NCI-H1105 treated with DMSO at 0.1 percent for 48 hours (cell line): ENCODE measurements at regions not wholly inside any gene's neighbourhood (a gene's known extent, or its start where the extent isn't known, plus 50 kb on each side); places are given as distances from the start of the nearest gene placed in this dataset.
A peak's percentile ranks its signal among the peaks of the same experiment; 100 is the strongest.
"Not testable (repeated sequence)": the region's sequence is repeated elsewhere in the genome, so short reads cannot be mapped to it uniquely, and the experiment has no call there.

Experiments
- DNase-seq: peaks from one replicate; lab custom pipeline; 2025; lab: John Stamatoyannopoulos, UW

DNA sequence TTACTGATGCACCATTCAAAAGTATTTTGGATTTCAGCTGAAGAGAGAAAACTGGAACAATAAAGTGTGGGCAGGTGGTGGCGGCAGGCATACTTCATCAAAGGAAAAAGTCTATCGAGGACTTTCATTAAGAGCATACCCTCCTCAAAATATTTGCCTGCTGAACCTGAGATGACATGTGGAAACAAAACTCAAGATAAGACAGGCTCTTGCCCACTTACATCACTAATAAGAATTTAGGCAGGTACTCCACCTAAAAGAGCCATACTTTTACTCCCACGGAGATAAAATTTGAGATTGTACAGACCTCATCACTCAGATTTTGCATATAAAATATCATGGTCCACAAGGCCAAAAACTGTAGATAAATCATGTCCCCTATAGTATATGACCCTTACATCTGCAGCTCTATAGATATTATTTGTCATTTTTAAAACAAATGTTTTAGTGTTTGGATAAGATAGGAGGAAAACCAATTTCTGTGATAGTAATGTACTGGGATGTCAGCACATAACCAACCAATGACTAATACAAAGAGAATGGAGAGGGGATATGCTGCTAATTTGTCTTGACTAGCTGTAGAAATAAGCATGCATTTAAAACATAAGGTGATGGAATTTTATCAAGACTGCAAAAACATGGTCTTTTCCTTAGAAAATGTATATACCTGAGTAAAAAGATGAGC, 730.6 kb upstream of the ZNF608 start:
- no peak for DNase-seq

DNA sequence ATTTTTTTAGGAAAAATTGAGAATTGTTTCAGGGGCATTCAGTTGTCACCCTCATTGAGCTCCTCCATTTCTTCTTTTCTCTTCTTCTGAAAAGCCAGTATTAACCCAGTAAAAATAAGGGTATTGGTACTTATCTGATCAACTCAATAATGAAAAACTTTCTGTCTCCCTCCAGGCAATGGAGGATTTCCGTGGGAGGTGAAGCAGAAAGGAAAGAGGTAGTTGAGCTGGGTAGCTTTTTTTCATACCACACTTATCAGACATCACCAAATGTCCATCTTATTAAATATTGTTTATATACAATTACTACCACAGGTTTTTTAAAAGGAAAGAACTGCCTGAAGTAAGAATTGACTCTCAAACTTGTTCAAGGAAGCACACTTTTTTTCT, 731.1 kb upstream of the ZNF608 start:
- no peak for DNase-seq

DNA sequence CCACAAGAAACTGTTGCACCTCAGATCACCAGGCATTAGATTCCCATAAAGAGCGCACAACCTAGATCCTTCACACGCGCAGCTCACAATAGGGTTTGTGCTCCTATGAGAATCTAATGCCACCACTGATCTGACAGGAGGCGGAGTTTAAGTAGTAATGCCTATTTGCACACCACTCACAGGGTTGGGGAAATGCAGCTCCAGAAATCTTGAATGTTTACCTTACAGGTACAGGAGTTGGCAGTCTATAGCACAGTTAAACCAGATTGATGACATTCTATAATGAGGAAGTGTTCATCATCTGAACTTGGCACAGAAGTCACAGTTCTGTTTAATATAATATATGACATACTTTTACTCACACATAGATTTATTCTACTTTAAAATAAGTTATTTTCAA, 732.2 kb upstream of the ZNF608 start:
- no peak for DNase-seq

DNA sequence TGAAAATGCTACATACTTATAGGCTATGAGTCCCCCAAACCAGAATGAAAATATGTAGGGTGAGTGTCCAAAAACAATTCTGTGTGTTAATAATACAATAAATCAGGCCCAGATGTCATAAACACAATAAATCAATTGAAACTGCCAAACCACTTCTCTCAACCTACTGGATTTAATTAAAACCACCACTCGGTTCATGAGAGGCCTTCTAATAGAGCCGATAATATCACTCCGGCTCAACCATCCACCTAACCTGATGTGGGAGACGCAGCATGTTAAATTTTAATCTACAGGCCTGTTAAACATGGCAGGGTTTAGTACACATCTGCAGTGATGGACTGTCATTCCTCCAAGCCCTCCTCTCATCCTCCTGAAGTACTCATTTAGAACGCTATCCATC, 734.5 kb upstream of the ZNF608 start:
- DNase-seq, result no peak

DNA sequence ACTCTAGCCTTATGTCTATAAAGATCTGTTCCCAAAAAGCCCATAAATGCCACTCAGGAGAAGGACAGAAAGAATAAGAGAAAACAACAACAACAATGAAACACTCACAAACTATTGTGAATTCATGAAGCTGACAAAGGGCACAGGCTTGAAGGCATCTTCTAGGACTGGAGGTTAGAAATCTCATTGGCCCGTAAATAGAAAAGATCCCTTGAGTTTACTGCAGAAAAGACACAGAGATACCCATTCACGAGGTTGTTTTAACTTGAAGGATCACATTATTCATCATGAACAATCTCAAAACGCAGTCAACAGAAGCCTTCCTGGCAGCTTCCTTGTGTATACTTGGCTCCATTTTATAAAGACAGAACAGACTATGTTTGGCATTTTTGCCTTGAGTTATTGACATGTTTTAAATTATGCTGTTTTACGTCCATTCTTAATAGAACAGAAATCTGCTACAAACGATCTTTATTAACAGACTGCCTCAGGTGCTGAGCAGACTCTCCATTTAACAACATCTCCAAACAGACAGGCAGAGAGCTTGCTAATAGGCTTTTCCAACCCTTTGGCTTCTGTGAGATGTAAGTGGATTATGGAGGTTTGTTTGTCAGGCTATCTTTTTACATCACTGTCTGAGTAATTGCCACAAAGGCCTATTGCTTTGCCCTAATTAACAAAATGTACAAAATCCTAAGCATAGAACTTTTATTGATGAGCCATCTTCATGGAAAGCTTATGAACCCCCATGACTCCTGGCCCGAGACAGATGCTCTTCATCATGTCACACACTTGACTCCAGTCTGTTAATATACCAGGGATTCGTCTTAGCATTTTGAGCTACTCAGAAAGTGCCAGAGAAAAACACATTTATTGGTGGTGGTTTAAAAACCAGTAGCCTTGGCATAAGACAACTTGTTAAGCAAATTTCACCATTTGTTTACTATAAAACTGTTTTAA, 735.3 kb upstream of the ZNF608 start:
- DNase-seq, result no peak

DNA sequence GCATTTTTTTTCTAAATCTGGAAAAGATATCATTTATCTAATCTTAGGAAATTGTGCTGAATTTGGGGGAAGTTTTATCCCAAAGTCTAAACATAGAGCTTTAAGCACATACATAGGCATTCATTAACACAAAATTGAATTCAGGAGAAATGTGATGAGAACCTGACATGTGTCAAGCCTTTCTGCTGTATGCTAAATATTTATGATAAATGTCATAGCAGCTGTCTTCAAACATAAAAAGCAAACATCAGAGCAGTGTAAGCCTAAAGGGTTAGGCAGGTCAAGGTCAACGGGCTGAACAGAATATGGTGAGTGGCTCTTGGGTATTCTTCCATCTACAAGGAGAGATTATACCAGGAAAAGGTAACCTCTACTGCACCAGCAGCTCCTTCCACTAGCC, 737.2 kb upstream of the ZNF608 start:
- no peak for DNase-seq

DNA sequence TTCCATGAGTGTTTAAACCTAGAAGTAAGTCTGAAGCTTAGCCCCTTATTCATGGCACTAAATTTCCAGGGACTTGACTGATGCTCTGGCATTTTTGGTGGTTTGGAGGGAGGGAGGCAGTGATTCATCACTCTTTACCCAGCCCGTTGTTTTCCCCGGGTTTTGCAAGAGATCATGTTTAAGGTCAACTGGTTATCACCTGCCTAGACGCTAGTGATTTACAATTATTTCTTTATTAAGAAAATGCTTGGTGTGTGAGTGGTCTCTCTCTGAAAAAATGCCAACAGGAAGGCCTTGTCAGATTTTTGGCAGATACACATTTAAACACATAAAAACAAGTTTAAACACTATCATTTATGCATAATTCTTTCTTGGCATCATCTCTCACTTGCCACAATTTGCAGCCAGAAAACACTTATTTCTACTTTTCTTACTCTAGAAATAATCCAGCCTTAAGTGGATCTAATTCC, 737.9 kb upstream of the ZNF608 start:
- DNase-seq, result no peak

DNA sequence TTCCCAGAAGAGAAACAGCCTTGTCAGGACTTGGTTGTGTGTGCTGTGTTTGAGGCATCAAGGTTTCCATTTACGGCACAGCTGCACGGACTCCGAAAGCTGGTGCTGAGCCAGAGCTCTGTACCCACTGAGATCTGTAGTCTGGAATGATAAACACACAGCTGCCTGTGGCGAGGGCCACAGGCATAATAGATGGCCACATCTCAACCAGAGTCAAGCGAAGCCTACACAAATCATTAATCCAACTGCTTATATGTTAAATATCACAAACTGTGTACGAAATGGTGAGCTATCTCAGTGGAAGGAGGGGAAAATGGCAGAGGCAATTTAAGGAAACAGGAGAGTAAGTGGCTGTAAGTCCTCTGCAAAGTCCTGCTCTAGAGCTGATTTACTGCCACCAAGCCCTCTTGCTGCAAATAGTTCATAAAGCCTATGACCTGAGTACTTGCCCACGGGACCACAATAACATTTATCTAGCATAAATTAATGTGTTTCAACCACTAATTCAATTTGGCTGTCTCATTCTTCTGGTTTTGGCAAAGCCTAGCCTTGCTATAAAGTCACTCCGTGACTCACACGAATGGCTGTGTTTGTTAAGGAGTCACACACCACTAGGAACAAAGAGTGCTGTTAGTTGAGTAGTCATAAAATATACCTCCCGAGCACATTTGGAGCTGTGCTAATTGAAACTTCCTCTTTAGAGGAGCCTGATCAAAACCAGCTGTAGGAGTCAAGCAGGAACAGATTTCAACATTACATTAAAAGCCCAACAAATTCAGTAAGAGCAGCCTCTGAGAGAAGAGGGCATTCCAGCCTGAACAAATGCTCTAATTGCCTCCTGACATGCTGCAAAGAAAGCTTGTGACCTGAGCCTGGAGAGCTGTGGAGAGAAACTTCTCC, 738.6 kb upstream of the ZNF608 start:
- DNase-seq, result peak; percentile 96

DNA sequence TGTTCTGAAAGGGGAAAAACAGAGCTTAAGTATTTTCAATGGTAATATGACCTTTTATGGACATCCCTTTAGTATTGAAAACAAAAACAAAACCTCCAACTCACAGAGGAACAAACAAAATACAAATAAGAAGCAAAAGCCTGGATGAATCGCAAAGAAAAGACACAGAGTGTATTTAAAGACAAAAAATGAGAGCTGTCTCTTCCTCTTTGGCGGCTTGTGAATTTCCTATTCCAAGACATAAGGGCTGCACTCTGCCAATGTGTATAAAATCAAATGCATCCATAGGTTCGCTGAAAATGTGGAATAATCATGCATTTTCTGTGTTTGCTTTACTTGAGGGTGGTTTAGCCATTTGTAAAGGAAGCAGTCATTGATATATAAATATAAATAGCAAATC, 739.3 kb upstream of the ZNF608 start:
- DNase-seq, result peak; percentile 4

DNA sequence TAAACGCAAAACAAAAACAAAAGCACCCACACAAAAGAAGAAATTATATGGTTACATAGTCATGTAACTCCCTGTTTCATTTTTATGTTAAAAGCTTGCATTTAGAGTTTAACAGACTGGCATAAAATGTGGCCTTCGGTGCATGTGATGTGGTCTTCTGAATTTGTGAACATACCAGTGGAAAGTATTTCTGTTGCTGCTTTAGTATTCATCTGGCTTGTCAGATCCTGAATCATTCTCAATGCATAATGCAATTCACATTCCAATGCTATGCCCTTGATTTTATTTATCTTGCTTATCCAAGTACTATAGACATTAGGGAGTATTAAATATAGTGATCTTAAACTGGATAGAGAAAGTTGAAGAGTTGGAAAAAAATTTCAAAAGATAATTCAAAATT, 740.2 kb upstream of the ZNF608 start:
- no peak for DNase-seq

DNA sequence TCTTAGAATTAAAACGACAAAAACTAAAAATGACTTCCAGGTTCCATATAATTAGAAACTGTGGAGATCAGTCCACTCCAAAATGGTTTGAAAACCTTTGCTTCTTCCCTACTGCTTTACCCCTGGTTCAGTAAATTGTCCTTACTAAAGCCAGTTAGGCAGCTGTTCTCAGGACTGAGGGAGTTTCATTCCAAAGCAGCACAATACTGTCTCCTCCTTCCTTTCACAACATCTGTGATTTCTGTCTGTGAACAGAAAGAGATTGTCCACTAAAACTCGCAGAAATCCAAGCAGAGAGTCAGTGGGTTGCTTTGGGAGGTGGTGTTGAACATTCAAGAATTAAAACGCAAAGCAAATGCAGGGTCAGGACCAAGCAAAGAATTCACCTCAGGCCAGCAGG, 740.8 kb upstream of the ZNF608 start:
- DNase-seq, result no peak

DNA sequence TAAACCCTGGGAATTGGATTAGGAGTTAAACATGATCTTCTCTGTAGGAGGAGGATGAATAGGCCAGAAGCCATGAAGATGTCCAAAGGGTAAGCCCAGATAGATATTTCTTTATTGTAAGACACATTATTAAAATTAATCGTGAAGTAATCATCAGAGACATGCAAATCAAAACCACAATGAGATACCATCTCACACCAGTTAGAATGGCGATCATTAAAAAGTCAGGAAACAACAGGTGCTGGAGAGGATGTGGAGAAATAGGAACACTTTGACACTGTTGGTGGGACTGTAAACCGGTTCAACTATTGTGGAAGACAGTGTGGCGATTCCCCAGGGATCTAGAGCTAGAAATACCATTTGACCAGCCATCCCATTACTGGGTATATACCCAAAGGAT, 741.2 kb upstream of the ZNF608 start:
- DNase-seq, result not testable (repeated sequence)

DNA sequence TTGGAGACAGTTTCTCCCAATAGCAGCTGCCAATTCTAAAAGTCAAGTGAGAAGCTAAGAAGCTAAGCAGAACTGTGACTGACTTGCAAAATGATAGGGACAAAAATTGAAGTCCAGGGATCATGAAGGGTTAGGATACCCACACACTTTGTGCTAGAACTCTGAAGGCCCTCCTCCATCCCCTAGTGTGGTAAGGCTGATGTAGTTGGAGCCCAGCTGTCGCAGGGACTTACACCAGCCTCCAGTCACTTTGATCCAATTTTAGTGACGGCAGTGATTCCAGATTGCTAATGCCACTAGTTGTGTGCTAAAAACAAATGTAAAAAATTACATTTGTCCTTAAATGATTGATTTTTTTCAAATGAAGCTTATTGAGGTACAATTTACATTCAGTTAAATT, 742.7 kb upstream of the ZNF608 start:
- DNase-seq, result no peak

DNA sequence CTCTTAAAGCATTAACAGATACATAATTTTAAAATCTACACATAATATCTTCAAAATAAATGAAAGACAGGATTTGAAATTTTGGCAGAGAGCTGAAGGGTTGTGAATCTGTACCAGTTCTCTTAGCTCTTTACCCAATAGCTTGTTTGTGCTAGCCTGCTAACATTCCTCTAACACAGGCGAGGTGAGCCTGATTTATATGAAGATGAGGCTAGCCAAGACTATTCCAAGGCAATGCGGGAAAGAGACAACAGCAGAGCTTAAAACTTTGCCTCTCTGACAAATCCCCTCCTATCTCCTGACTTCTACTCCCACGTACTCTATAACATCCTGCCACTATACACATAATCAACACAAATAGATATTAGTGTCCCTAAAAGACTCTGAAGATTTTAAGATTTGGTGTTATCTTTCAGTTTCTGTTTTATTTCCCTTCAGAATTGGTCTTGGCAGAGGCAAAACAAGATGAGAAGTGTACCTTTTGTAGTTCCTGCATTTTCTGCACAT, 745.6 kb upstream of the ZNF608 start:
- DNase-seq, result no peak

DNA sequence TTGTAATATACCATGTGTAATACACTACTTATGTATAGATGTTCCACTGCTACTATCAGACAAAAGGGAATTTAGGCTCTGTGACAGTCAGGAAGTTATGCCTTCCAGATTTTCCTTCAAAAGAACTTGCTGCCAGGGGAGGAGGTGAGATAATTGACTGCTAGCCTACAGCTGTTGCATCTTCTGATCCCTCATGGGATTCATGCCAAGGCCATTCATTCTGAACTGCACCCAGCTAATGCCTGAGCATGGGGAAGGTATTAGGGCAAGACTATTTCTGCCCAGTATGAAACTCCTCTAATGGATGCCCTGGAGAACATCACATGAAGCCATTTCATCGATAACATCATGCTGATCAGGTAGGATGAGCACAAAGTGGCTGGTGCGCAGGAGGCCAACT, 746.5 kb upstream of the ZNF608 start:
- DNase-seq, result peak; percentile 6

DNA sequence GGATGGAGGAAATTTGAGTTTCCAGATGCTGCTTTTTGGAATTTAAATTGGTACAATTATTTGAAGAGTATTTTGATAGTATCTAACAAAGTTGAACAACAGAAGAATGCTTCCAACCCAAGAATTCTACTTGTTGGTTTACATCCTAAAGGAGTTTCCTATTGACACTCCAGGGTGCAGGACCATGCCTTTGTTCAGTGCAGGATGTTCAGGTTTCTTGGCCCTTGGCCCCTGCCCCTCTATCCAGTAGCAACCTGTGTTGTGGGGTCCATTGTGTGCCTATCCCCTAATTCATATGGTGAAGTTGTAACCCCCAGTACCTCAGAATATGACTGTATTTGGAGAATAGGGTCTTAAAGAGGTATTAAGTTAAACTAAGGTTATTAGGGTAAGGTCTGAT, 750.0 kb upstream of the ZNF608 start:
- no peak for DNase-seq

DNA sequence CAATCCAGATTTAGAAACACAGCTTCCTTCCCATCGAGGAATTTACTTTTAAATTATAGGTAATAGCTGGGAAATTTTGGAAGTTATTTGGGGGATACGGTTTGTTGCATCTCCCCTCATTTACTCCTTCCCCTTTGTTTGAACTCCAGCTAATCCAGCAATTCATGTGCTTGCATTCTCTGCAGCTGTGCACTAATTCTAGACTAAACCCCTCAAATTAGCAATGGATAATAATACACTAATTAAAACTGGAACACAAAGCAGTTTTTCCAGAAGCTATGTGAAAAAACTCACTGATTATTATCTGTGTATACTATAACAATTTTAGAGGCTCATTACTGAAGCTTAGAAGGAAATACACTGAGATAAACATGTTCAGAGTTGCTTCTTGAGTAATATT, 751.2 kb upstream of the ZNF608 start:
- no peak for DNase-seq

DNA sequence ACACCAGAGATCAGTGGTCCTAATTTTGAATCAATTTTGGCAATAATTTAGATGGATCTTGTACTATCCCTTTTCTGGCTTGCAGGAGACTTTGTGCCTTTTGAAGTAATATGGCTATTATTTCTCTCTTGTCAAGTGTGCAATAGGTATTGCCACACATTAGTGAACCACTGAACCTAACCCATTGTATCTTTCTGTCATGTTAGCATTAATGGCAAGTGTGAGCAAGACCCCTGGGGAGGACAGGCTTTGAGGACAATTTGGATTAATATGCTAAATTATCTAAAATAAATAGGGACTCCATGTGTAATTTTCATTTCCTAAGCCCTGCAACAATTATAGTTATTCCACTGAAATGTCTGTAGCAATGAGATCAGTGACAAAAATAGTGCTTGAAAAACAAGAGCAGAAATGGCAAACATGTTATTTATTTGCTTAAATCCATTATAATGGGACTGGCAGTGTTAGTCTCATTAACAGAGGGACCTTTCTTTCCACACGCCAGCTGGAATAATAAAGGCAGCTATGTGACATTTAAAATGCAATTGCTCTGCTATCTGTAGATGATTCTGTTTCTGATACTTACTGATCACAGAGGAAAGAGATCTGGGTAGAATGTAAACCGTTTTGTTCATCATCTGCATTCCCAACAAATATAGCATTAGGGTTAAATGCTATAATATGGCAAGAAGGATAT, 753.3 kb upstream of the ZNF608 start:
- peak; percentile 31 for DNase-seq

DNA sequence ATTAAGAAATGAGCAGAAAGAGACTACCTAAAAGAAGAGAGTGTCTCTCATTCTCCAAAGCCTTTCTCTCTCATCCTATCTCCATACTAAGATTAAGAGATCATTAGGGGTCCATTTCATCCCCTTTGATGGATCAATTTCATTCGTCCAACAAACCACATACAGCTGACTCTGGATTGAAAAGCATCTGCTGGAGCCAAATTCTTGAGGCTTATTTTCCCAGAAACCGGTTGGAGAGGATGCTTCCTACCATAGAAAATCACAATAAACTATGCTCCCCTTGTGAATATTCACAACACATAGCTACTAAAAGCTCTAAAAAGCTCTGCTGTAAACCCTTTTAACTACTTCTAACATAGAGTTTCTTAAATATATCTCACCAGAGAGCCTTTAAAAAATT, 755.0 kb upstream of the ZNF608 start:
- no peak for DNase-seq

DNA sequence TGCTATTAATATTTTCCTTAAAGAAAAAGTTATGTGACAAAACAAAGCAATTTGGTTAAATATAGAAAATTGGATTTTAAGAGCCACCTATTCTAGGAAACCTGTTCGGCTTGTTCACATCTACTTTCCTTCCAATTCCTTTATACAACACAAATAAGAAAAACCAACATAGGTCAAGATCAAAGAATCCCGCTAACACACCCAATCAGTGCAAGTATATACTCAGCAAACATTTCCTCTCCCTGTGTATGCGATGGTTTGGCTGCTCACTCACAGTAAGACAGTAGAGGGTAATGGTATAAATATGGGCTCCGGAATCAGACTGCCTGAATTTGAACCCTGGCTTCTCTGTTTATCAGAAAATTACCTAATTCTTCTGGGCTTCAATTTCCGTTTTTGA, 757.5 kb upstream of the ZNF608 start:
- no peak for DNase-seq

DNA sequence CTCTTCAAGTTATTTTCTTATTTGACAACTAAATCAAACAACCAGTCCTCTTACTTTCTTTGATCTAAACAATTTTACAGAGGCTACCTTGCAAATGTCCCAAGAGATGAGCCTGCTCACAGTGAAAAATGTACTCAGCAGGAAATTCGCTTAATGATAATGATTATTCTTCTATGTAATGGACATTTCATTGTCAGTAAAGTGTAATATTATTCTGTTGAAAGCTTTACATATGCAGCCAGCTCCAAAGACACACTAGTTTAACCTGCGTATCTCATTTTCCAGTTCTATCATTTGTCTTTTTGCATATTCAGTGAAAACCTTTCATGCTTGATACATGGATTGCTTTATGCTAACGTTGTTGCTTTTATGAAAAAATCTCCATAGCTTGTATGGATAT, 758.7 kb upstream of the ZNF608 start:
- DNase-seq, result no peak

DNA sequence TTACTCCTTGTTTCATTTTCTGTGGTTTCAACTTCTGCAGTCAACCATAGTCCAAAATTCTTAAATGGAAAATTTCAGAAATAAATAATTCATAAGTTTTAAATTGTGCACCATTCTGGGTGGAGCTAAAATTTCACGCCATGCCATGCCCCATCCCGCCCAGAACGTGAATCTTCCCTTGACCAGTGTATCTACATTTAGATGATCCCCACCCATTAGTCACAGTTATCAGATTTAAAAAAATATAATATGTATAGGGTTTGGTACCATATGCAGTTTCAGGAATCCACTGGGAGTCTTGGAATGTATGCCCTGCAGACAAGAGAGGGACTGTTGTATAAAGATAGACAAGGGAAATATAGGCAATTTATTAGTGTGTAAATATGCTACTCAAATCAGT, 759.7 kb upstream of the ZNF608 start:
- DNase-seq, result no peak
